CD4-positive, alpha-beta T cell treated with Interleukin-21 for 1 hour (primary cell): ENCODE measurements at regions not wholly inside any gene's neighbourhood (a gene's known extent, or its start where the extent isn't known, plus 50 kb on each side); places are given as distances from the start of the nearest gene placed in this dataset.
"Not testable (repeated sequence)": the region's sequence is repeated elsewhere in the genome, so short reads cannot be mapped to it uniquely, and the experiment has no call there.

Source experiments
- DNase-seq: peaks from one replicate; pipeline ENCODE4 v3.0.0-alpha.2; 2020

GRCh38 chr2:242010252-242011166 lies 141.0 kb downstream of the RTP5 start:
- DNase-seq = not testable (repeated sequence)

DNA sequence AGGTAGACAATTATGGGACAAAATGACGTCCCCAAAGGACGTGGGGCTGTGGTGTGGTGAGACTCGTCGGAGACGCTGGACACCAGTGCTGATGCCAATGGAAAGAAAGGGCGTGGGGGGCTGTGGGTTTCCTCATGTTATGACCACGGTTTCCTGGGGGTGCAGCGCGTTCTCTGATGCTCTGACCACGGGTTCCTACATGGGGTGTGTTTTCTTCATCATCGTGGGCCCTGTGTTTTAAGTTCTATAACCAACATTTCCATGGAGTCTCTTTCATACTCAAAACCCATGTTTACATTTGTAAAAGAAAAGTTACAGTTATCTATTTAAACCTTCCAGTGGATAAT lies 141.6 kb downstream of the RTP5 start:
- DNase-seq = no peak

DNA sequence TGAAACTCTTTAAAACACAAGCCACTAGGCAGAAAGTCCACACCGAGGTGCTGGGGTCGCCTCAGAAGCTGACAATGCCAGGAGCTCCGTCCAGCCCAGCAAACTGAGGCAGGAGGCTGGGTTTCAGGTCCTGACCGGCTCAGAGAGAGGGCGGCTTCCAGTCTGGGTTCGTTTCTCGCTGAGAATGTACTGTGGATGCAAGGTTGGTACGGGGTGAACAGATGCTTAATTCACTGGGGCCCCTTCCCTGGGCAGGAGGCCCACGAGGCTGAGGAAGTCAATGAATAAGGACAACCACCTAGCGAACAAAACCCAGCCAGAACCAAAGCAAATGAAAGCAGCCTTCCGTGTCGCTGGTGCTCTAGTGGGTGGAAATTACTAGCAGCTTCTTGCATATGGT lies 142.0 kb downstream of the RTP5 start:
- no peak for DNase-seq

DNA sequence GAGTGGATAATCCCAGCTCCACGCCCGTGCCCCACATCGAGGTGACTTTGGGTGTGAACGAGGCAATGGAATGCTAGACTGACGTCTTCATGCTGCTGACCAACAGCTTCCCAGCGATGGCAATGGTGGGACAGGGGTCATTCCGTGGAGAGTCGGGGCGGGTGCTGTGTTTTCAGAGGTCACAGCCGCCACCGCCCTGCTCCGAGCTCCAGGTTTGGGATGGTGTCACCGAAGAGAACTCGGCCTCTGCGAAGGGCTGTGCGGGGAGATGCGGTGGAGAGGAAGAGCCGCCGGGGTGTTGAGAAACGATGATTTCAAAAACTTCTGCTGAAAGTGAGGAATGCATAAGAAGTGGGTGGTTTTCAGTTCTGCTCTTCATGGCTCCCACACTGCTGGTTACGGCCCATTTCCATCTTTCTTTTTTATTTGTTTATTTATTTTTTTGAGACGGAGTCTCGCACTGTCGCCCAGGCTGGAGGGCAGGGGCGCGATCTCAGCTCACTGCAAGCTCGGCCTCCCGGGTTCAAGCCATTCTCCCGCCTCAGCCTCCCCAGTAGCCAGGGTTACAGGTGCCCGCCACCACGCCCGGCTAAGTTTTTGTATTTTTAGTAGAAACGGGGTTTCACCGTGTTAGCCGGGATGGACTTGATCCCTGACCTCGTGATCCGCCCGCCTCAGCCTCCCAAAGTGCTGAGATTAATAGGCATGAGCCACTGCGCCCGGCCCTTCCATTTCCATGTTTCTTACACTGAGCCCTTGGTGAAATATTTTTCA lies 142.6 kb downstream of the RTP5 start:
- DNase-seq = no peak

GRCh38 chr2:242012956-242013764 lies 143.6 kb downstream of the RTP5 start:
- no peak for DNase-seq

GRCh38 chr2:242013771-242014170 lies 144.2 kb downstream of the RTP5 start:
- no peak for DNase-seq

GRCh38 chr2:242015108-242016065 lies 145.9 kb downstream of the RTP5 start:
- no peak for DNase-seq

DNA sequence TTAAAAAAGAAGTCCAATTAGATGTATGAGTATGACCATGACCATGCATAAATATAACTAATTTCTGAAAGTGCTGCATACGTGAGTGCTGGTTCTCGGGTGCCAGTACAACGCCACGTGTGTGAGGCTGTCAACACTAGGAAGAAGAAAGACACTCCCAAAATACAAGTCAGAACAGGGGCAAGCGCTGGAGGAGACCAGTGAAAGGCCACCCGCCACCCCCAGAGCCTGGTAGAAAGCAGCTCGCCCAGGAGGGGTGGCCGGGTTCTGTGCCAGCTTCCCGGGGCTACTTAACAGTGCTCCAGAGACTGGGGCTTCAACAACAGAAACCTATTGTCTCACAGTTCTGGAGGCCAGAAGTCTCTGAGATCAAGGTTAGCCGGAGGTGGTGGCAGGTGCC lies 147.6 kb downstream of the RTP5 start:
- no peak for DNase-seq

DNA sequence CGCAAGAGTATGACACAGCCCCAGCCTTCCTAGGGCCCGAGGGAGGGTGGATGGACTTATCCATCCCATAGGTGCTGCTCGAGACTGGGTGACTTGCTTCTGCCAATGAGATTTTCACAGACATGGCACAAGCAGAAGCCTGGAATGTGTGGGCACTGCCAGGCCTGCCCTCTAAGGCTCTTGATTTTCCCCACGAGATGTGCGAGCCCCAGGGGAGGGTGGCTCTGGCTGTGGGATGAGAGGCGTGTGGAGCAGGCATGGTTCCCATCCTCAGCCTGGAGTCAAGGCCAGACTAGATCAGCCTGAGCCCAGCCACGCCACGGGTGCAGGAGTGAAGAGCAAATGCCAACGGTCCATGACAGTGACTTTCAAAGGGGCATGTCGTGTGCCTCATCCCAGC lies 148.9 kb downstream of the RTP5 start:
- not testable (repeated sequence) for DNase-seq

DNA sequence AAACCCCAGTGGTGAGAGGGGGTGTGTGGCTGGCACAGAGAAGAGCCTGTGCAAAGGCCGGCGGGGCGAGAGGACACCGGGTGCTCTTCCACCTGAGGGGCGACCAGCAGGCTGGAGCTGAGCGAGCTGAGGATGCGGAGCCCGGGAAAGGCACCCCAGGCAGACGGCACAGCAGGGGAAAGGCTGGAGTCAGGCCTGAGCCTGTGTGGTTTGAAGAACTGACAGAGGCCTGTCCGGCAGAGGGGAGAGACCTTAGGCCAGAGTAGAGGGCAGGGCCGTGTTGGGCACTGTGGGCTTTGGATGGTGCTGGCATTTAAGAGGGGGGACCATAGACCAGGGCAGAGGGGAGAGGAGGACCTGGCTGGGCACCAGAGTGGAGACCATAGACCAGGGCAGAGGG lies 149.8 kb downstream of the RTP5 start:
- no peak for DNase-seq

GRCh38 chr2:242020196-242021004 lies 150.9 kb downstream of the RTP5 start:
- no peak for DNase-seq

DNA sequence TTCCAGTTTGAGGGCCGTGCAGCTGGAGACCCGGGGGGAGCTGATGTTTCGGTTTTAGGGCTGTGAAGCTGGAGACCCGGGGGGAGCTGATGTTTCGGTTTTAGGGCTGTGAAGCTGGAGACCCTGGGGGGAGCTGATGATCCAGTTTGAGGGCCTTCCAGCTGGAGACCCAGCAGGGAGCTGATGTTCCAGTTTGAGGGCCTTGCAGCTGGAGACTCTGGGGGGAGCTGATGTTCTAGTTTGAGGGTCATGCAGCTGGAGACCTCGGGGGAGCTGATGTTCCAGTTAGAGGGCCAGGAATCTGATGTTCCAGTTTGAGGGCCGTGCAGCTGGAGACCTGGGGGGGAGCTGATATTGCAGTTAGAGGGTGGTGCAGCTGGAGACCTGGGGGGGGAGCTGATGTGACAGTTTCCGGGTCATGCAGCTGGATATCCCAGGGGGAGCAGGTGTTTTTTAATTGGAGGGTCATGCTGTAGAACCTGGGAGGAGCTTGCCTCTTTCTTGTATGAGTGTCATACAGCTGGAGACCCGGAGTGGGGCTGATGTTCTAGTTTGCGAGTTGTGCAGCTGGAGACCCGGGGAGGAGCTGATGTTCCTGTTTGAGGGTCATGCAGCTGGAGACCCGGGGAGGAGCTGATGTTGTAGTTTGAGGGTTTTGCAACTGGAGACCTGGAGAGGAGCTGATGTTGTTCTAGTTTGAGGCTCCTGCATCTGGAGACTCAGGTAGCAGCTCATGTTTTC lies 153.2 kb downstream of the RTP5 start:
- DNase-seq = no peak

GRCh38 chr2:242024751-242025355 lies 155.3 kb downstream of the RTP5 start:
- no peak for DNase-seq

GRCh38 chr2:242027676-242028450 lies 158.3 kb downstream of the RTP5 start:
- DNase-seq = no peak

- DNase-seq = no peak
These were observed 160.1 kb downstream of the RTP5 start for GRCh38 chr2:242029422-242030225.

DNA sequence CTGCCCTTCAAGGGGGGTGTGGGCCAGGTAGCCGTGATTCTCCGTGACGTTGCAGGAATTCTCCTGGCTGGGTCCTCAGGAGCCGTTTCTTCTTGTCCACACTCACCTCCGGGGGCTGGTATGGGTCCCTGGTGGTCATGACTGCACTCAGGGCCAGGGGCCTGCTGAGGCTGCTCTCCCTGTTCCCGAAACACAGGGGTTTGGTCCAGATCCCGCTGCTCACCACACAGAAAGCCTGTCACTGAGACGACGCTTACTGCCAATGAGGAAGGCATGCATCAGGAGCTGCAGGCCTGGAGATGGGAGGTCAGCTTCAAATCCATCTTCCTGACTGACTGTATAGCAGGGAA lies 160.7 kb downstream of the RTP5 start:
- no peak for DNase-seq

DNA sequence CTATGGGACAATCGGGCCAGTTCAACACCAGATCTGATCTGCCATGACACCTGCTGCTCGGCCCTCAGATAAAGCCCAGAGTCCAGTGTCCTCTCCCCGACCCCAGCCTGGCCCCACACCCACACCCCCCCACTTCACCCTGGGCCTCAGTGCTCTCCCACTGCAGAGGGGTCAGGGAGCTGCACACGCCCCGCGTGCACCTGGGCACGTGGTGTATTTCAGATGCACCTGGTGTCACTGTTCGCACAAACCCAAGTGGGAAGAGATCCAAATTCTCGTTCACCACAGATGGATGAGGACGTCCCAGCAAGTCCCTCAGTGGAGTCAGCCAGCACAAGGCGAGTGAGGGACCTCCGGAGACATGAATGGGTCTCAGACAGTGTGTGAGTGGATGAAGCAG lies 161.3 kb downstream of the RTP5 start:
- no peak for DNase-seq

DNA sequence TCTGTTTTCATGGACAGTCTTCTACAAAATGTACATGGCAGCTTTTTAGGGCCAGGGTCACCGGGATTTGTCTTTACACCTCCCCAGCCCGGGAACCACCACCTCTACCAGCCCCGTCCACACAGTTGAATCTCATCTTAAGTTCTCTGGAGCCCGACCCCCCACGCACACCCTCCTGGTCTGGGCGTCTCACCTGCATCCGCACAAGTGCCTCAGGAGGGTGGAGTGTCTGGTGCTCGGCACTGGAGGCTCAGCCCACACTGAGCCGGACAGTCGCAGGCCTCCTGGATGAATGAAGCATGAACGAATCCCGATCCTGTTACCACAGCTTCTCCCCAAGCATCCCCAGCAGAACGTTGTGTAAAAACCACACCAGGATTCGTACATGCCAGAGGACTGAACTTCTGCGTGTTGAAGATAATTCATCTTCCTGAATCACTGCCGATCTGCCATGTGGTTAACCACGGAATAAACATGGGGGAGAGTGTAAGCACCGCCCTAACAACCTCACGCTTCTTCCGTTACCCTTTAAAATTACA lies 162.0 kb downstream of the RTP5 start:
- peak; percentile 63 for DNase-seq
